ENCODE measurements at regions not wholly inside any gene's neighbourhood (a gene's known extent, or its start where the extent isn't known, plus 50 kb on each side); places are given as distances from the start of the nearest gene placed in this dataset.
"Not testable (repeated sequence)": the region's sequence is repeated elsewhere in the genome, so short reads cannot be mapped to it uniquely, and the experiment has no call there.

DNA sequence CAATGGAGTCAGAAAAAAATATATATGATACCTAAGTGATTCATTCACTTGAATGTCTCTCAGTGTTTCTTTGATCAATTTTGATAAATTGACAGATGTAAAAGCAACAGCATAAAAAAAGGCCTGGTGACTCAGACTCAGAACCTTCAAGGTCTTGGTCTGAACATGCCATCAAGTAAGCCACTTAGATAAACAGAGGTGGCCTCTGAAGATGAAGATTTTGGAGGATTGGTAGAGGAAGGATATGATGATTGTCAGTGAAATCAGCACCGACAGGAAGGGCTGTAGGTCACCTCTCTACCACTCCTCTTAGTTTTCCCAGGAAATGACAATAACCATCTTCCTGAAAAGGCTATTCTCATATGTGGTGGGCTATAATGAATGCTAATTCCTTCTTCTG is 422.8 kb upstream of the EPHA7 start:
- no peak for FAIRE-seq
- DNase-seq (ENCODE audit: low spot score): no peak

DNA sequence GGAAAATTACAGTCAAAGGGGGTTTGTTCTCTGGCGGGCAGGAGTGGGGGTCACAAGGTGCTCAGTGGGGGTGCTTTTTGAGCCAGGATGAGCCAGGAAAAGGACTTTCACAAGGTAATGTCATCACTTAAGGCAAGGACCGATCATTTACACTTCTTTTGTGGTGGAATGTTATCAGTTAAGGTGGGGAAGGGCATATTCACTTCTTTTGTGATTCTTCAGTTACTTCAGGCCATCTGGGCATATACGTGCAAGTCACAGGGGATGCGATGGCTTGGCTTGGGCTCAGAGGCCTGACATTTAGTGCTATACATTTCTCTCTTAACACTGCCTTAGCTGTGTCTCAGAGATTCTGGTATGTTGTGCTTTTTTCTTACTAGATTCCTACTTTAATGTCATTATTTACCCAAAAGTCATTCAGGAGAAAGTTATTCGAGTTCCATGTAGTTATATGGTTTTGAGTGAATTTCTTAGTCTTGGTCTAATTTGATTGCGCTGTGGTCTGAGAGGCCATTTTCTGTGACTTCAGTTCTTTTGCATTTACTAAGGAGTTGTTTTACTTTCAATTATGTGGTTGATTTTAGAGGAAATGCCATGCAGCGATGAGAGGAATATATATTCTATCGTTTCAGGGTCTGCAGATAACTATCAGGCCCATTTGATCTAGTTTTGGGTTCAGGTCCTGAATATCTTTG is 416.2 kb upstream of the EPHA7 start:
- FAIRE-seq; DNase-seq (ENCODE audit: low spot score): not testable (repeated sequence)

DNA sequence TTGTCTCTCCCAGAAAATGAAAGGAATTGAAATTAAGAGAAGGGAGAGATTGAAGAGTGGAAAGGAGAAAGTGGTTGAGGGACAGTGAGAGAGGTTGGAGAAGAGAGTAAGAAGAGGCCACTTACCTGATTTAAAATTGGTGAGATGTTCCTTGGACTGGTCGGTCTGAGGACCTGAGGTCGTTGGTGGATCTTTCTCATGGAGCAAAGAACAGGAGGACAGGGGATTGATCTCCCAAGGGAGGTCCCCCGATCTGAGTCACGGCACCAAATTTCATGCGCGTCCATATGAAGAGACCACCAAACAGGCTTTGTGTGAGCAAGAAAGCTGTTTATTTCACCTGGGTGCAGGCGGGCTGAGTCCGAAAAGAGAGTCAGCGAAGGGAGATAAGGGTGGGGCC is 415.7 kb upstream of the EPHA7 start:
- not testable (repeated sequence) for FAIRE-seq

DNA sequence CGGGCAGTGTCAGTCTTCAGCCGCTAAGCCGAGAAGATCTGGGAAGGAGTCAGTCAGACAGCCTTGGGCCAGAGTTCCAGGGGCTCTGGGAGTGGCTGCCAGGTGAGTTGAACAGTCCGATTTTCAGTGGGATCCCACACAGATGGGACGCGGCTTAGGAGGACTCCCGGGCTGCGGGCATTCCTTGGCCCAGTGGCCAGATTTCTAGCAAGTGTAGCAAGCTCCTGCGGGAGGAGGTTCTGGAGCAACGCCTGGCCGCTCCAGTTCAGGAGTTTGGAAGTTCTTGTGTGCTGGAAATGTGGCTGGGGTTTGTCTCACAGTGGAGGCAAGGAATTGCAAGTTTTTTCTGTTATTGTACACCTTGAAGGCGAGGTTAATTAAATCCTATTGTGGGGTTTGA is 414.0 kb upstream of the EPHA7 start:
- DNase-seq (ENCODE audit: low spot score); FAIRE-seq: not testable (repeated sequence)

More for the DNA sequence above, 415.7 kb upstream of the EPHA7 start:
- DNase-seq (ENCODE audit: low spot score): not testable (repeated sequence)

DNA sequence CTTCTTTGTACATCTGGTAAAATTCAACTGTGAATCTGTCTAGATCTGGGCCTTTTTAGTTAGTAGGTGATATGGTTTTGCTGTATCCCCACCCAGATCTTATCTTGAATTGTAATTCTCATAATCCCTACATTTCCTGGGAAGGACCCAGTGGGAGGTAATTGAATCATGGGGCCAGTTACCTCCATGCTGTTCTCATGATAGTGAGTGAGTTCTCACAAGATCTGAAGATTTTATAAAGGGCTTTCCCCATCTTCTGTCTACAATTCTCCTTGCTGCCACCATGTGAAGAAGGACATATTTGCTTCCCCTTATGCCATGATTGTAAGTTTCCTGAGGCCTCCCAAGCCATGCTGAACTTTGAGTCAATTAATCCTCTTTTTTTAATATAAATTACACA is 410.4 kb upstream of the EPHA7 start:
- FAIRE-seq; DNase-seq (ENCODE audit: low spot score): not testable (repeated sequence)

DNA sequence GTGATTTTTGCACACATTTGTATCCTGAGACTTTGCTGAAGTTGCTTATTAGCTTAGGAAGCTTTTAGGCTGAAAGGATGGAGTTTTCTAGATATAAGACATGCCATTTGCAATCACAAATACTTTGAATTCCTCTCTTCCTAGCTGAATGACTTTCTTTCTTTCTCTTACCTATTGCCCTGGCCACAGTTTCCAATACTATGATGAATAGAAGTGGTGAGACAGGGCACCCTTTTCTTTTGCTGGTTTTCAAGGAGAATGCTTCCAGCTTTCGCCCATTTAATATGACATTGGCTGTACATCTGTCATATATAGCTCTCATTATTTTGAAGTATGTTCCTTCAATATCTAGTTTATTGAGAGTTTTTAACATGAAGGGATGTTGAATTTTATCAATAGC is 409.6 kb upstream of the EPHA7 start:
- FAIRE-seq (no peak), DNase-seq (ENCODE audit: low spot score) (no peak)

DNA sequence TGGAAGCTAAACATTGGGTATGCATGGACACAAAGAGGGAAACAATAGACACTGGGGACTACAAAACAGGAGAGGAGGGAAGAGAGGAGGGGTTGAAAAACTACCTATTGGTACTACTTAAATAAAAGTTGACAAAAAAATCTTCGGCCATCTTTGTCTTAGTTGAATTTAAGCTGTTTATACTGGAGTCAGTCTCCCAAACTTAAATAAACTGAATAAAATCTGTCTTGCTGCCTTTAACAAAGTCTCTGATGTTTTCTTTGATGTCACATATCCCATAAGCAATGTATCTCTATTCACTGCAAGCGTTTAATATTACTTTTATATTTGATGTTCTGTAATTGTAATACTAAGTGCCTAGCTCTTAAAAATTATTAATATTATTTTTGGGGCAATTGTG is 409.2 kb upstream of the EPHA7 start:
- DNase-seq (ENCODE audit: low spot score): no peak
- no peak for FAIRE-seq

DNA sequence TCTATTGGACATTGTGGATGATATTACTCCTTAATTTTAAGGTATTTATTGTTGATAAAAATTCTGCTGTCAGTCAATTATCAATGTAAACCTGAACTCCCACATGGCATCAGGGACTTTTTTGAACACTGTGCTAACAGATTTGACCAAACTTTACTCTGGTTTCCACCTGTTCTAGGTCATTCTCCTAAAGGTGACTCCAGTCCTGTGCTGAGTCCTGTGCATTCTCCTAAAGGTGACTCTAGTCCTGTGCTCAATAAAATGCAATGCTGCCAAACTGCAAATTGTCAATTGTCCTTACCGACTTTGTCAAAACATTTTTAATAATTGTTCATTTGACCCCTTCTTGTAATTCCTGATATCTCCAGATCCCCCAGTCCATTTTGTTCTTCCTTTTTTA is 408.4 kb upstream of the EPHA7 start:
- no peak for FAIRE-seq
- no peak for DNase-seq (ENCODE audit: low spot score)

DNA sequence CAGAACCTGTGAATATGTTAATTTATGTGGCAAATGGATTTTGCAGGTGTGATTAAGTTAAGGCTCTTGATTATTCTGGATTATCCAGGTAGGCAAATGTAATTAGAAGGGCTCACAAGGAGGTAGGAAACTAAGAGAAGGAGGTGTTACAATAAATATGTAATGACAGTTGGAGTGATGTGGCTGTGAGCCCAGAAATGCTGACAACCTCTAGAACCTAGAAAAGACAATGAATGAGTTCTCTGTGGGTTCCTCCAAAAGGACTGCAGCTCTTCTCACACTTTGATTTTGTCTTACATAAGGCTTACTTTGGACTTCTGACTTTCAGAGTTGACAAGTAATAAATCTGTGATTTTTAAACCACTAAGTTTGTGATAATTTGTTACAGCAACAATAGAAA is 406.6 kb upstream of the EPHA7 start:
- FAIRE-seq: no peak
- DNase-seq (ENCODE audit: low spot score): no peak

DNA sequence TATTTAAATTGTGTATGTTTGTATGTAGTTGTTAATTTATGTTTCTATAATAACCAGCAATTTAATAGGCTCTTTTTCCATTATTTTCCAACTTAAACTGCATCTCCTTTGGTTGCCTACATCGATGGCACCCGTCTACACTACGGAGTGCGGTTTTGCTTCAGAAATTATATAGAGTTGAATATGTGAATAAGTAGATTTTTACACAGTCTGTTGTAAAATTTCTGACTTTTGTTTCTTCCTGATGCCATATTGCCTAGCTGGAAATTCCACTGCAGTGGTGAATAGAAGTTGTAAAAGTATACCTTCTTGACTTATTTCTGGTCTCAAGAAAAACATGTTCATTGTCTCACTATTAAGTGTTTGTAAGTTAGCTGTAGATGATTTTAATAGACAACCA is 404.1 kb upstream of the EPHA7 start:
- DNase-seq (ENCODE audit: low spot score) (no peak), FAIRE-seq (no peak)

DNA sequence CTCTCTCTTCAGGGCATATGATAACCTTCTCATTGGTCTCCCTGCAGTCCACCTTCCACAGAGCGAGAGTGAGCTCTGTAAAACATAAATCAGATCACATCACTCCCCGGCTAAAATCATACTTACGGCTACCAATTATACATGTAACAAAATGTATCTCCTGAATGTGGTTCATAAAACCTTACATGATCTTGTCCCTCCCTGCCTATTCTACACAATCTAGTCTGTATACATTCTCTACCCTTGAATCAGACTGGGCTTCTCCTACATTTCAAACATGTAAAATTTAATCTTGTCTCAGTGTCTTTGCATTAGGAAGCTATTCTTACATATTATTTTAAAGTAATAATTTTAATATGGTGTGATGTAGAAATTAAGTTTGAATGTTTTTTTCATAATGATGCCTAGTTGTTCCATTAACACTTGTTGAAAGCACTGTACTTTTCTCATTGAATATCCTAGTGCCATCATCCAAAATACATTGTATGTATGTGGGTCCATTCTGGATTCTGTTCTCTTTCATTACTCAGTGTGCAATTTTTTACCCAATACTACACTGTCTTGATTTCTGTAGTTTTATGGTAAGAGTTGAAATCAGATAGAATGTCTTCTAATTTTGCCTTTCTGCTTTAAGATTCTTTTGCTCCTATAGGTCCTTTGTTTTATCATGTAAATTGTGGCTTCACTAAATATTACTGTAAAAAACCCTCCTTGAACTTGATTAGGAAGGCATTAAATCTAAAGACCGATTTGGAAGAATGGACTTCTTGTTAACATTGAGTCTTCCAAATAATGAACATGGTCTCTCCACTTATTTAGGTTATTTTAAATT is 403.3 kb upstream of the EPHA7 start:
- DNase-seq (ENCODE audit: low spot score) (no peak), FAIRE-seq (no peak)

DNA sequence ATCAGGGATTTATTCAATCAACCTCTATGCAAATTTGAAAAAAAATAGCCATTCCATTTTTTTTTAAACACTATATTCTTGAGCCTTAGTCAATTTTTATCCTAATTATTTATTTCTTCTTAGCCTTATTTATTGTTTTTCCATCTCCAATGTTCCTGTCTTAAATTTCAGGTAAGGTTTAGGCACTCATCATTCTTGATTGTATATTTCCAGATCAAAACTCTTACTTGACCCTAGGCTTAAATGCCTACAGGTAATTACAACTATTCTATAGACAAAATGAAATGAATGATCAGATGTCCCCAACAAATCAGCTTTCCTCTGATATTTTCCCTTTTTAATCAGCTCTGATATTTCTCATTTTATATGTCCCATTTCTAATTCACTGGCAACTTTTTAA is 402.6 kb upstream of the EPHA7 start:
- no peak for FAIRE-seq
- no peak for DNase-seq (ENCODE audit: low spot score)

DNA sequence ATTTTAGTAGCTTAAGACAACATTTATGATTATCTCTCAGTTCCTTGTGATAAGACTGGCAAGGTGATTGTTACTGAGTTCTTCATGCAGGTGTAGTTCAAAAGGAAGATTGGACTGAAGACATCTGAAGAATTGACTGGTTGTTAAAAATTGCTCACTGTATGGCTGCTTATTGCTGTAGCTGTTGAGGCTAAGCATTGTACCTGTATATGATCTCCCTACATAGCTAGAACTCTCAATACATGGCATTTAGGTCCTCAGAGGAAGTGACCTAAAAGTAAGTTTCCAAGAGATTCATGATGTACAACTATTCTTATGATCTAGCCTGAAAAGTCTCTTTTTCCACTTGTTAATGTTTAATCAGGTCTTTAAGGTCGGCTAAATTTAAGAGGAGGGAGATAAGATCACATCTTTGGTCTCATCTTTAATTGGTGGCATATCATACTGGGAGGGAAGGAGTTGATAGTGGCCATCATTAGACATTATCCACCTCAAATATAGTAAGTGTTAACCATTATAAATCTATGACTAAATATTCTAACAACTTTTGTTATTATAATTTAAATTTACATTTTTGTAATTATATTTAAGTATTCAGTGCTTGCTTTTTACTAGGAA is 401.2 kb upstream of the EPHA7 start:
- DNase-seq (ENCODE audit: low spot score): no peak
- no peak for FAIRE-seq

DNA sequence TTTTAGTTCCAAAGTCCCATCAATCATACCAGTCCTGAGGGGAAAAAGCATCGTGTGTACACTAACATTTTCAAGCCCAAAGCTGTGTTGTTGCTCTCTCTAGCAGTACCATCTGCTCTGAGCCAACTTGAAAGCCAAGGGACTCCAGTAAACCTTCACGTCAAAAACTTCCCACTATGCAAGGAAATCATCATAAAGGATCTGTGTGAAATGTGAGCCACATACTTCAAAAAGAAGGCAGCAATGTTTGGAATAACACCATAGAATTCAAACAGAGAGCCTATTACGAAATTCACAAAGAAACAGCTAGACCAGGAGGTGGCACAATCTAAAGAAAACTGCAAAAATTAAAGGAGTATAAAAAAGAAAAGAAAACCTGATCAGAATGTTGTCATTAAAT is 399.8 kb upstream of the EPHA7 start:
- FAIRE-seq: no peak
- DNase-seq (ENCODE audit: low spot score): no peak

DNA sequence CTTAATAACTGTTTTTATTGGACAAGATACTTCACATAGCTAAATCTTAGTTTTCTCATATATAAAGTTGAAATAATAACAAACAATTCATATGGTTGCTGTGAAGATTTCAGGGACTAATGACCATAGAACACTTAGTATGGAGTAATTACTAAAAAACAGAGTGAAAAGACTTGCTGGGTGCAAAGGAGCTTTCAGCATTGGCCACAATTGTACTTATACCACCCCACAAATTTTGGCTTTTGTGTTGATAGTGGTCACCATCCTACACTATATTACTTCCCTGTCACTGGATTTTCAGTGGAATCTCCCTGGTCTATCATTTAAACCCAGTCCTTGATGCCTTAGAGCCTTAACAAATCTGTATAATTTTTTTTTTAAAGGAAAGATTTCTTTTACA is 398.6 kb upstream of the EPHA7 start:
- no peak for FAIRE-seq
- no peak for DNase-seq (ENCODE audit: low spot score)

DNA sequence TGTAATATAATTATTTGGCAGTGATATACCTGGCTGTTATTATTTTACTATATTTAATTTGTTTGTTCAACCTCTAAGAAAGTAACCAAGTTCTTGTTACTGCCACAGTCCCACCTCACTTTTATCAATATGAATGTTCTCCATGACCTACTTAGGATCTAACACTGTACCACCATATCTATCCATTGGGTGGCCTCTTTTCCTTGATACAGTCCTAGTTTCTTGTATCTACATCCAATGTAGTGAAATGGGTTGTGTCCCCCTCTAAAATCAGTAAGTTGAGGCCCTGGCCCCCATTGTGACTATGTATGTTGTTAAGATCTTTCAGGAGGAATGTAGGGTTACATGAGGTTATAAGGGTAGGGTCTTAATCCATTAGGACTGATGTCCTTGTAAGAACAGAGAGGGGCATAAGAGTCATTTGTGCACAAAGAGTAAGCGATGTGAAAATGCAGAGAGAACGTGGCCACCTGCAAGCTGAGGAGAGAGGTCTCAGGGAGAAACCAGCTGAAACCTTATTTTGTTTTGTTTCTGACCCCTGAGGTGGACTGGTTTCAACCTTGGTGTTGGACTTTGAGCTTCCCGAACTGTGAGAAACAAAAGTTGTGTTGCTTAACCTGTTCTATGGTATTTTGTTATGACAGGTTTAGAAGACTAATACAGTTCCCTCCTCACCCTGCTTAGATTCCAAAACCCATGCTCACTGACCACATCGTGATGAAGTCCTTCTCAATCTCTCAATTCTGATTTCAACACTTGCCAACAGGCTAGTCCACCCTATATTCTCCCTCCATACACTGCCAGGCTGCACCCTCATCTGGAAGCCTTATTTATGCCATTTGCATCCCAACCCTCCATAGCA is 387.3 kb upstream of the EPHA7 start:
- DNase-seq (ENCODE audit: low spot score) (no peak), FAIRE-seq (no peak)

DNA sequence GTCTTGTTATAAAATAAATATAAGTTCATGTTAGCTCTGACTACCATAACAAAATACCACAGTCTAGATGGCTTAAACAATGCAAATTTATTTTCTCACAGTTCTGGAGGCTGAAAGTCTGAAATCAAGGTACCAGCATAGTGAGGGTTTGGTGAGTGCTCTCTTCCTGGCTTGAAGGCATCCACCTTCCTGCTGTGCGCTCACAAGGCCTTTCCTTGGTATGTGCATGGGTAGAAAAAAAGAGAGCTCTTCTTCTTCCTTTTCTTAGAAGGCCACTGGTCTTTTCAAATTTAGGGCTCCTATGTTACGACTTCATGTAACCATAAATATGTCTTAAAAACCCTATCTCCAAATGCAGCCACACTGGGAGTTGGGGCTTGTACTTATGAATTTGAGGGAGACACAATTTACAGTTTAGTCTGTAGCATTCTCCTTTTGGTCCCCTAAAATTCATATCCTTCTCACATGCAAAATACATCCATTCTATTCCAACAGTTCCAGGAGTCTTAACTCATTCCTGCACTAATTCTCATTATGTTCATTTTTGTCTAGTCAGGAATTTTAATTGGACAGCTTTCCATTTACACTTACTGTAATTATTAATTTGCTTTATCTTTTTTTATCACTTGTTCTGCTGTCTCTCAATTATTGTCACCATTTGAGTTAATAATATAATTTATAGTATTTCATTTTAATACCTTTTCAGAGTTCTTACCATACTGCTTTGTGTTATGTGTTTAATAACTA is 381.9 kb upstream of the EPHA7 start:
- no peak for FAIRE-seq
- DNase-seq (ENCODE audit: low spot score): no peak

DNA sequence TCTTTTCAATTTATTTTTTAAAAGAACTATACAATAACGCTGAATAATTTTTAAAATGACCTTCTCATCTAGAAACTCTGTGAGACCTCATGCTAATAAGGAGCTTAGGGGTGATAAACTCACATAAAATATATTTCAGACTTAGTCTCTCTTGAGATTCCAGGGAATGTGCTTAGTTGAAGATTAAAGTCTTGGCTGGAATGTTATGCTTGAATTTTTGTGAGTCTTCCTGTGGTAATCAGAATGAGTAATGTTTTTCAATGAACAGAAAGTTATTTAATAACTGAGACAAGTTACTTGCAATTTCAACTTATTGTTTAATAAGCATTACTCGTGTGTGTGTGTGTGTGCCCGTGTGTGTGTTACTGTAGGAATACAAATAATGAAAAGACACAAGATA is 379.9 kb upstream of the EPHA7 start:
- FAIRE-seq: no peak

DNA sequence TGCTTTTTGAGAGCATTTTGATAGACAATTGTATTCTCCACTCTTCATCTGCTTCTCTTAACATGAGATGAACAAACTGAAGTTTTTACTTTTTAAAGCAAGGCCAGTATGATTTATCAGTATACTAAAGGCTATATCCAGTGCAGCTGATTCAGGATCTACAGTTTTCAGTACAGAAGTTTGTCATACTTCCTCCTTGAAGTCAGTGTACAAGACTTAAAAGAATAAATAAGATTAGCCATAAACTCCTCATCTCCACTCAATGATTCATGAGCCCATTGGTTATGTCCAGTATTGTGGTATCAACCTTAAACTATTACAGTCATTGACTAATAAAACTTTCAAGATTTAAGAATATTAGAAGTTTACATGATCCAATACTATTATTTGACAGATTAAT is 374.8 kb upstream of the EPHA7 start:
- no peak for FAIRE-seq
- no peak for DNase-seq (ENCODE audit: low spot score)

More for the DNA sequence above, 379.9 kb upstream of the EPHA7 start:
- no peak for DNase-seq (ENCODE audit: low spot score)

DNA sequence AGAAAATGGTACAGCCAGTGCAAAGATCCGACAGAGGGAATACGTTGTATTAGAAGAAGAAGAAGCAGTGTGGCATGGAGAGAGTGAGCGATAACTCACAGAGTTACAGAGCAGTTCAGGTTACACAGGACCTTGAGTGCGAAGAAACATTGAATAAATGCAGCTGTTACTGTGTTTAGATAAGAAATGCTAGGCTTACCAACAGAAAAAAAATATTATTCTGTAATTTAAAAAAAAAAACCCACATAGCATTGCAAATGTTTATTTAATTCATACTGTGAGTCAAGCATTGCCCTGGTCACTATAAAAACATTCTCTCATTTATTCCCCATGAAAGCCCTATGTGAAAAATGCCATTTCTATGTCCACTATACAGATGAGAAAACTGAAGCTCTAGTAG is 373.4 kb upstream of the EPHA7 start:
- FAIRE-seq (no peak), DNase-seq (ENCODE audit: low spot score) (no peak)

DNA sequence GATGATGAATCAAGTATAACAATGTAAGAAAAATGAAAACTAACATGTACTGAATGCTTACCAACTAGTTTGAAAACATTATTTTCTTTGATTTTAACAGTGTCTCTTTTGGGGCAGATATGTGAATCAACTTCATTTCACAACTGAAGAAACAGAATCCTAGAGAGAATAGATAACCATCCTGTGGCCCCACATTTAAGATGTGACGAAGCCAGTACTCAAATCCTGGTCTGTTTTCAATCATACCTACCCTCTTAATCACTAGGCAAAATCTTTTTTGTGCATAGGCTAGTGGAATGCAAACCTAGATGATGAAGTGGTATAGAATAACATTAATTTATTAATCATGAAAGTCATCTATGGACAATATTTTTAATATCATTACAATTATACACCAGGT is 371.6 kb upstream of the EPHA7 start:
- DNase-seq (ENCODE audit: low spot score) (no peak), FAIRE-seq (no peak)
